NT2/D1 (cell line): ENCODE measurements at regions not wholly inside any gene's neighbourhood (a gene's known extent, or its start where the extent isn't known, plus 50 kb on each side); places are given as distances from the start of the nearest gene placed in this dataset.

Experiments used
- SUZ12 ChIP-seq: IDR thresholded peaks from 2 replicates; pipeline ENCODE4 v1.6.1; 2011; ENCODE audit not compliant: insufficient read length, insufficient read depth; ENCODE audit errors: extremely low read depth
- ZNF274 ChIP-seq: IDR thresholded peaks from 2 replicates; pipeline ENCODE4 v1.6.1; 2011; ENCODE audit warnings: mild to moderate bottlenecking, low read depth, low read length

GRCh38 chr16:8194794-8195193 is 395.5 kb downstream of the TMEM114 start:
- TF ChIP-seq ZNF274 = no peak
- TF ChIP-seq SUZ12 = no peak
